Lower leg skin (tissue), 3 donors: ENCODE measurements at regions not wholly inside any gene's neighbourhood (a gene's known extent, or its start where the extent isn't known, plus 50 kb on each side); places are given as distances from the start of the nearest gene placed in this dataset.

ENCODE experiments used
- CTCF ChIP-seq, 3 donors: fragments of 450-650 bp; IDR thresholded peaks; one replicate each; pipeline ENCODE4 v1.5.1; 2016; ENCODE audit warnings: antibody characterized with exemption in 3 of 3, mild to moderate bottlenecking in 3 of 3, moderate library complexity in 2 of 3
- POLR2A ChIP-seq, 2 donors: fragments of 450-650 bp; IDR thresholded peaks; one replicate each; pipeline ENCODE4 v1.6.1; 2016 to 2017; ENCODE audit warnings: antibody characterized with exemption in 2 of 2, mild to moderate bottlenecking in 1 of 2, moderate library complexity in 1 of 2

DNA sequence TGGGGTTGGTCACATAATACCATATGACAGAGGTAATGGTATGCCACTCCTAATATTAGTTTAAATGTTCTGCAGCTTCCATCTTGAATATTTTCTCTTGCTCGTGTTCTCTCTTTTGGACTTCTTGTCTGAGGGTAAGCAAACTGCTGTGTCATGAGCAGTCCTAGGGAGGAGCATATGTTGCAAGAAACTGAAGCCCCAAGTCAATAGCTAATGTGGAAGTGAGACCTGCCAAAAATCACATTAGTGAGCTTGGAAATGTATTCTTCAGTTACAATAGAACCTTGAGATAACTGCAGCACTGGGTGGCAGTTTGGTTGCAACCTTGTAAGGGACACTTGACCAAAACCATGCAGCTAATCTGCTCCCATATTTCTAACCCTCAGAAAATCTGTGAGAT, 178.2 kb upstream of the IMPG1 start:
- no peak for TF ChIP-seq POLR2A (IDR thresholded peaks at IDR 0.05)
- no peak for TF ChIP-seq CTCF (IDR thresholded peaks at IDR 0.05)
